ENCODE measurements at regions not wholly inside any gene's neighbourhood (a gene's known extent, or its start where the extent isn't known, plus 50 kb on each side); places are given as distances from the start of the nearest gene placed in this dataset.
"Not testable (repeated sequence)": the region's sequence is repeated elsewhere in the genome, so short reads cannot be mapped to it uniquely, and the experiment has no call there.

DNA sequence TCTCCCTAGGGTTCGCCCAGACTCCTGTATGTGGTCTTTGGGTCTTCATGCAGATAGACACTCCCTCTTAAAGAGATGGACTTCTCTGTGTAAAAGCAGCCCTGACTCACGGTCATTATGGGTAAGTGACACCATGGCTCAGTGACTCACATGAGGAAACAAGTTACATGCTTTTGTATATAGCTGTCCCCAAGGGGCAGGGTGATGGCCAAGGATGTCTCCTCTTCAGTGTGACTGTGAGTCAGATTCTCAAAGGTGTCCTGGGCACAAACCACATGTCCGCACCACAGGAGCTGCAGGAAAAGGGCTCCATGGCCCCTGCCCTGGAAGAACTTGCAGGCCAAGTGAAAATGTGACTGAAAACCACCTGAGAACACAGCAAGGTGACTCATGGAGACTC is 380.4 kb downstream of the NPHP4 start:
- 78 to 87% methylated on average over 3 of the region's 3 CpGs for WGBS, 2 donors
- Histone ChIP-seq H3K27ac (no peak overlapping the region), H3K9me3 (peaks cover 0 to 6% (median 0%) of the 10 kb centered on the region in 4 donors), H3K4me1 (no peaks in the 10 kb centered on the region), H3K36me3 (no peaks in the 10 kb centered on the region), H3K27me3 (peaks cover 0 to 17% (median 3%) of the 10 kb centered on the region in 3 donors), H3K4me3 (no peak overlapping the region)
- TF ChIP-seq EP300 (IDR thresholded peaks at IDR 0.05) (no peak), POLR2A (IDR thresholded peaks at IDR 0.05) (no peak), POLR2AphosphoS5 (IDR thresholded peaks at IDR 0.05) (no peak)
- TF ChIP-seq, protein P1, sequence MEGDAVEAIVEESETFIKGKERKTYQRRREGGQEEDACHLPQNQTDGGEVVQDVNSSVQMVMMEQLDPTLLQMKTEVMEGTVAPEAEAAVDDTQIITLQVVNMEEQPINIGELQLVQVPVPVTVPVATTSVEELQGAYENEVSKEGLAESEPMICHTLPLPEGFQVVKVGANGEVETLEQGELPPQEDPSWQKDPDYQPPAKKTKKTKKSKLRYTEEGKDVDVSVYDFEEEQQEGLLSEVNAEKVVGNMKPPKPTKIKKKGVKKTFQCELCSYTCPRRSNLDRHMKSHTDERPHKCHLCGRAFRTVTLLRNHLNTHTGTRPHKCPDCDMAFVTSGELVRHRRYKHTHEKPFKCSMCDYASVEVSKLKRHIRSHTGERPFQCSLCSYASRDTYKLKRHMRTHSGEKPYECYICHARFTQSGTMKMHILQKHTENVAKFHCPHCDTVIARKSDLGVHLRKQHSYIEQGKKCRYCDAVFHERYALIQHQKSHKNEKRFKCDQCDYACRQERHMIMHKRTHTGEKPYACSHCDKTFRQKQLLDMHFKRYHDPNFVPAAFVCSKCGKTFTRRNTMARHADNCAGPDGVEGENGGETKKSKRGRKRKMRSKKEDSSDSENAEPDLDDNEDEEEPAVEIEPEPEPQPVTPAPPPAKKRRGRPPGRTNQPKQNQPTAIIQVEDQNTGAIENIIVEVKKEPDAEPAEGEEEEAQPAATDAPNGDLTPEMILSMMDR (IDR thresholded peaks at IDR 0.05) = no peak
- intact Hi-C loops (cut with DNase I) = no loop called here
- no peak for DNase-seq

GRCh38 chr1:5611431-5611830 is 380.8 kb downstream of the NPHP4 start:
- Histone ChIP-seq H3K27me3 (peaks cover 0 to 17% (median 0%) of the 10 kb centered on the region in 3 donors), H3K4me1 (no peaks in the 10 kb centered on the region), H3K9me3 (peaks cover 0 to 6% (median 0%) of the 10 kb centered on the region in 4 donors), H3K27ac (no peak overlapping the region), H3K36me3 (no peaks in the 10 kb centered on the region), H3K4me3 (no peak overlapping the region)
- no peak for DNase-seq
- intact Hi-C loops (cut with DNase I) = no loop called here
- TF ChIP-seq POLR2A (IDR thresholded peaks at IDR 0.05) (no peak), EP300 (IDR thresholded peaks at IDR 0.05) (no peak), POLR2AphosphoS5 (IDR thresholded peaks at IDR 0.05) (no peak)
- TF ChIP-seq, protein P1 (IDR thresholded peaks at IDR 0.05) = no peak
- 90 to 93% methylated on average over 2 of the region's 2 CpGs for WGBS, 2 donors

DNA sequence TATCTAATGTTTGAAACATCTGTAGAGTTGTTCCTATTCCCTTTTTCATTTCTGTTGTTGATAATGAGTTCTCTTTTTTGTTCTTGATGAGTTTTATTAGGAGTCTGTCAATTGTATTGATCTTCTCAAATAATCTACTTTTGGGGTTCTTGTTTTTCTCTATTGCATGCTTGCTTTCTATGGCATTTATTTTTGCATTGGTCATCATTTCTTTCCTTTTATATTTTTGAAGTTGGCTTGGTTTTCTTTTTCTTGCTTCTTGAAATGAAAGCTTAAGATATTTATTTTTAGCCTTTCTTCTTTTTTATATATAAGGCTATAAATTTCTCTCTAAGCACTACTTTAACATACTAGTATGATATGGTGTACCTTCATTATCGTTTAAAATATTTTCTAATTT is 381.8 kb downstream of the NPHP4 start:
- WGBS, 2 donors = 94 to 97% methylated on average over 1 of the region's 1 CpG
- Histone ChIP-seq H3K4me1 (no peaks in the 10 kb centered on the region), H3K9me3 (peaks cover 0 to 6% (median 0%) of the 10 kb centered on the region in 4 donors), H3K4me3 (no peak overlapping the region), H3K27me3 (peaks cover 0 to 9% (median 0%) of the 10 kb centered on the region in 3 donors), H3K27ac (no peak overlapping the region), H3K36me3 (no peaks in the 10 kb centered on the region)
- TF ChIP-seq EP300 (IDR thresholded peaks at IDR 0.05) (no peak), POLR2AphosphoS5 (IDR thresholded peaks at IDR 0.05) (no peak), POLR2A (IDR thresholded peaks at IDR 0.05) (no peak)
- TF ChIP-seq, protein P1 (IDR thresholded peaks at IDR 0.05) = no peak
- no peak for DNase-seq
- intact Hi-C loops (cut with DNase I) = no loop called here

- H3K4me3 ChIP-seq = no peak overlapping the region
- no peak for DNase-seq
Measured at GRCh38 chr1:5603353-5604104, 388.7 kb downstream of the NPHP4 start.

GRCh38 chr1:5602718-5603117 is 389.5 kb downstream of the NPHP4 start:
- H3K4me1 ChIP-seq; H3K27me3 ChIP-seq; H3K36me3 ChIP-seq; DNase-seq; H3K27ac ChIP-seq; intact Hi-C loops (cut with DNase I); H3K9me3 ChIP-seq; H3K4me3 ChIP-seq: not testable (repeated sequence)
- 45 to 71% methylated on average over 5 of the region's 5 CpGs for WGBS, 2 donors

More at GRCh38 chr1:5603353-5604104, 388.7 kb downstream of the NPHP4 start:
- H3K9me3 ChIP-seq = peaks cover 0 to 6% (median 0%) of the 10 kb centered on the region in 4 donors
- 82 to 84% methylated on average over 3 of the region's 3 CpGs for WGBS, 2 donors
- no peaks in the 10 kb centered on the region for H3K36me3 ChIP-seq
- H3K4me1 ChIP-seq = no peaks in the 10 kb centered on the region
- TF ChIP-seq POLR2AphosphoS5 (IDR thresholded peaks at IDR 0.05) (no peak), EP300 (IDR thresholded peaks at IDR 0.05) (no peak), POLR2A (IDR thresholded peaks at IDR 0.05) (no peak)
- TF ChIP-seq, protein P1 (IDR thresholded peaks at IDR 0.05) = no peak
- H3K27me3 ChIP-seq = peaks cover 0 to 6% (median 0%) of the 10 kb centered on the region in 3 donors
- intact Hi-C loops (cut with DNase I) = no loop called here
- no peak overlapping the region for H3K27ac ChIP-seq
